ENCODE measurements at regions not wholly inside any gene's neighbourhood (a gene's known extent, or its start where the extent isn't known, plus 50 kb on each side); places are given as distances from the start of the nearest gene placed in this dataset.

GRCh38 chr11:116078101-116078591 lies 573.9 kb upstream of the CADM1 start:
- Mint-ChIP-seq H3K27ac (no peak overlapping the region), H3K27me3 (ENCODE audit: low read depth) (peaks cover 25% of the 10 kb centered on the region), H3K4me1 (no peaks in the 10 kb centered on the region), H3K4me3 (no peak overlapping the region), H3K9me3 (peaks cover 16% of the 10 kb centered on the region), H3K36me3 (ENCODE audit: low read depth) (no peaks in the 10 kb centered on the region)
- TF ChIP-seq CTCF (IDR thresholded peaks at IDR 0.05; ENCODE audit: unreplicated experiment in 3 of 3) = peak; percentile 39 to 63 (median 49)

- H3K27me3 Mint-ChIP-seq (ENCODE audit: low read depth) = peaks cover 24% of the 10 kb centered on the region
- H3K36me3 Mint-ChIP-seq (ENCODE audit: low read depth) = no peaks in the 10 kb centered on the region
- no peak for TF ChIP-seq CTCF (IDR thresholded peaks at IDR 0.05; ENCODE audit: unreplicated experiment in 3 of 3)
- peaks cover 16% of the 10 kb centered on the region for H3K9me3 Mint-ChIP-seq
- no peak overlapping the region for H3K4me3 Mint-ChIP-seq
- H3K4me1 Mint-ChIP-seq = peaks cover 4% of the 10 kb centered on the region
- H3K27ac Mint-ChIP-seq = no peak overlapping the region
These were observed 572.9 kb upstream of the CADM1 start for GRCh38 chr11:116077092-116077491.

GRCh38 chr11:116073854-116074837 lies 569.9 kb upstream of the CADM1 start:
- peaks cover 30% of the 10 kb centered on the region for H3K27me3 Mint-ChIP-seq (ENCODE audit: low read depth)
- no peak for TF ChIP-seq CTCF (IDR thresholded peaks at IDR 0.05; ENCODE audit: unreplicated experiment in 3 of 3)
- no peak overlapping the region for H3K4me3 Mint-ChIP-seq
- H3K4me1 Mint-ChIP-seq = peaks cover 4% of the 10 kb centered on the region
- peaks cover 3% of the 10 kb centered on the region for H3K9me3 Mint-ChIP-seq
- H3K27ac Mint-ChIP-seq = no peak overlapping the region
- H3K36me3 Mint-ChIP-seq (ENCODE audit: low read depth) = no peaks in the 10 kb centered on the region

GRCh38 chr11:116072601-116073410 lies 568.6 kb upstream of the CADM1 start:
- peaks cover 4% of the 10 kb centered on the region for H3K4me1 Mint-ChIP-seq
- H3K9me3 Mint-ChIP-seq = peaks cover 3% of the 10 kb centered on the region
- TF ChIP-seq CTCF (IDR thresholded peaks at IDR 0.05; ENCODE audit: unreplicated experiment in 3 of 3) = peak in 1 of 3 experiments; percentile 32
- no peak overlapping the region for H3K4me3 Mint-ChIP-seq
- H3K36me3 Mint-ChIP-seq (ENCODE audit: low read depth) = no peaks in the 10 kb centered on the region
- peaks cover 29% of the 10 kb centered on the region for H3K27me3 Mint-ChIP-seq (ENCODE audit: low read depth)
- no peak overlapping the region for H3K27ac Mint-ChIP-seq

- no peak for TF ChIP-seq CTCF (IDR thresholded peaks at IDR 0.05; ENCODE audit: unreplicated experiment in 3 of 3)
- H3K27me3 Mint-ChIP-seq (ENCODE audit: low read depth) = peaks cover 26% of the 10 kb centered on the region
These were observed 567.9 kb upstream of the CADM1 start for GRCh38 chr11:116072133-116072532.

More at GRCh38 chr11:116072133-116072532, 567.9 kb upstream of the CADM1 start:
- H3K4me3 Mint-ChIP-seq = no peak overlapping the region
- no peaks in the 10 kb centered on the region for H3K36me3 Mint-ChIP-seq (ENCODE audit: low read depth)
- H3K27ac Mint-ChIP-seq = no peak overlapping the region
- peaks cover 4% of the 10 kb centered on the region for H3K4me1 Mint-ChIP-seq
- peaks cover 3% of the 10 kb centered on the region for H3K9me3 Mint-ChIP-seq
